ENCODE measurements at regions not wholly inside any gene's neighbourhood (a gene's known extent, or its start where the extent isn't known, plus 50 kb on each side); places are given as distances from the start of the nearest gene placed in this dataset.

- DNase-seq = no peak
These were observed 55.6 kb downstream of the ZNF281 start for GRCh38 chr1:200354243-200354642.

- DNase-seq = no peak
These were observed 56.6 kb downstream of the ZNF281 start for GRCh38 chr1:200353232-200353631.

GRCh38 chr1:200351826-200352549, 57.8 kb downstream of the ZNF281 start:
- DNase-seq = peak in 1 of 2 donors; percentile 36

- DNase-seq = no peak
These were observed 58.4 kb downstream of the ZNF281 start for GRCh38 chr1:200351425-200351824.

- no peak for DNase-seq
These were observed 63.1 kb downstream of the ZNF281 start for GRCh38 chr1:200346700-200347099.

GRCh38 chr1:200345520-200345919, 64.3 kb downstream of the ZNF281 start:
- no peak for DNase-seq

GRCh38 chr1:200343874-200344273, 66.0 kb downstream of the ZNF281 start:
- no peak for DNase-seq

GRCh38 chr1:200342511-200343311, 67.1 kb downstream of the ZNF281 start:
- no peak for DNase-seq

- DNase-seq = no peak
These were observed 71.4 kb downstream of the ZNF281 start for GRCh38 chr1:200338451-200338850.

GRCh38 chr1:200337831-200338230, 72.0 kb downstream of the ZNF281 start:
- no peak for DNase-seq

GRCh38 chr1:200337410-200337809, 72.4 kb downstream of the ZNF281 start:
- no peak for DNase-seq

GRCh38 chr1:200336901-200337391, 72.9 kb downstream of the ZNF281 start:
- DNase-seq = no peak

- no peak for DNase-seq
These were observed 73.6 kb downstream of the ZNF281 start for GRCh38 chr1:200336101-200336845.

GRCh38 chr1:200334661-200335256, 75.1 kb downstream of the ZNF281 start:
- no peak for DNase-seq

GRCh38 chr1:200333329-200333728, 76.5 kb downstream of the ZNF281 start:
- DNase-seq = no peak

- no peak for DNase-seq
These were observed 77.1 kb downstream of the ZNF281 start for GRCh38 chr1:200332716-200333115.

GRCh38 chr1:200330741-200331428, 79.0 kb downstream of the ZNF281 start:
- no peak for DNase-seq

GRCh38 chr1:200329208-200329882, 80.5 kb downstream of the ZNF281 start:
- DNase-seq = no peak

- DNase-seq = no peak
These were observed 81.5 kb downstream of the ZNF281 start for GRCh38 chr1:200328379-200328778.

- DNase-seq = no peak
These were observed 85.9 kb downstream of the ZNF281 start for GRCh38 chr1:200323856-200324400.

- no peak for DNase-seq
These were observed 90.7 kb downstream of the ZNF281 start for GRCh38 chr1:200319148-200319547.
